MCF 10A (cell line): ENCODE measurements at regions not wholly inside any gene's neighbourhood (a gene's known extent, or its start where the extent isn't known, plus 50 kb on each side); places are given as distances from the start of the nearest gene placed in this dataset.

Experiments
- BruUV-seq: library from RNA; stranded (reverse); fragments of 400-500 nt; replicated peaks from 2 replicates; lab custom pipeline; 2021; lab: Mats Ljungman, UMichigan
- CTCF ChIA-PET: fragments of 300-600 bp; sonication (Branson Sonifier 250); formaldehyde crosslinking; extraction: SDS; loops from one replicate; lab custom pipeline; 2021; ENCODE audit warnings: antibody characterized with exemption, inconsistent platforms; lab: Yijun Ruan, JAX
- POLR2A ChIA-PET: fragments of 300-600, 350-650 bp; sonication (Branson Sonifier 250); formaldehyde crosslinking; extraction: SDS; loops from one replicate; lab custom pipeline; 2020; ENCODE audit warnings: antibody characterized with exemption, inconsistent platforms; lab: Yijun Ruan, JAX
- DNase-seq: peaks from one replicate; pipeline ENCODE4 v3.0.0-alpha.2; 2018; ENCODE audit not compliant: unreplicated experiment
- H3K27ac Mint-ChIP-seq: one replicate; pipeline ENCODE4 v1.8.0; 2022; ENCODE audit warnings: mild to moderate bottlenecking, low read depth, mixed read lengths; ENCODE audit not compliant: unreplicated experiment
- H3K27me3 Mint-ChIP-seq: one replicate; pipeline ENCODE4 v1.8.0; 2022; ENCODE audit warnings: mixed read lengths; ENCODE audit not compliant: insufficient read depth, unreplicated experiment
- H3K36me3 Mint-ChIP-seq: one replicate; pipeline ENCODE4 v1.8.0; 2022; ENCODE audit warnings: mild to moderate bottlenecking, moderate library complexity, mixed read lengths; ENCODE audit not compliant: insufficient read depth, unreplicated experiment
- H3K4me1 Mint-ChIP-seq: one replicate; pipeline ENCODE4 v1.8.0; 2022; ENCODE audit warnings: mixed read lengths; ENCODE audit not compliant: insufficient read depth, unreplicated experiment
- H3K4me3 Mint-ChIP-seq: one replicate; pipeline ENCODE4 v1.8.0; 2022; ENCODE audit warnings: mild to moderate bottlenecking, moderate library complexity, mixed read lengths; ENCODE audit not compliant: unreplicated experiment
- H3K9me3 Mint-ChIP-seq: one replicate; pipeline ENCODE4 v1.8.0; 2022; ENCODE audit warnings: mixed read lengths; ENCODE audit not compliant: unreplicated experiment
- intact Hi-C: fragments of 100-400 bp; cut with micrococcal nuclease; formaldehyde crosslinking; loops from 2 replicates; pipeline ENCODE4 v1.14.1; 2022
- TF ChIP-seq, protein P1 (sequence below): fragments of 200-600 bp; IDR thresholded peaks from one replicate; pipeline ENCODE4 v1.8.0; 2022; ENCODE audit warnings: antibody characterized with exemption, mild to moderate bottlenecking; ENCODE audit not compliant: unreplicated experiment

DNA sequence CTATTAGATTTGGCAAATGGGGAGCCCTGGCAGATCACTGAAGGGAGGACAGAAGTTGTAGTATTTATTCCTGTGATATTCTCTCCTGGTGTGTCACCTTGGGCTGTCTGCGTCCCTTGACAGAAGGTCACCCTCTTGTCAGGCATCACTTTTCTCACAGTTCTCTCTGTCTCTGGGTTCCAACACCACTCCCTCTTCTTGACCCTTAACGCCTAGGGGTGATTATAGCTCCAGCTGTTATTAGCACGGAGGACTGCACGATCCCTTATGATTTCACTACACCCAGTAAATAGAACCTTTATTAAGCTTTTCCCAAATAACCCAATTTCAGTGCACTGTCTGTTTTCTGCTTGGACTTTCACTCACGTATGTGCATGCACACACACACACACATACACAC, 166.3 kb upstream of the TNP1 start:
- BruUV-seq = no TSS peak
- H3K4me3 Mint-ChIP-seq = no peak overlapping the region

DNA sequence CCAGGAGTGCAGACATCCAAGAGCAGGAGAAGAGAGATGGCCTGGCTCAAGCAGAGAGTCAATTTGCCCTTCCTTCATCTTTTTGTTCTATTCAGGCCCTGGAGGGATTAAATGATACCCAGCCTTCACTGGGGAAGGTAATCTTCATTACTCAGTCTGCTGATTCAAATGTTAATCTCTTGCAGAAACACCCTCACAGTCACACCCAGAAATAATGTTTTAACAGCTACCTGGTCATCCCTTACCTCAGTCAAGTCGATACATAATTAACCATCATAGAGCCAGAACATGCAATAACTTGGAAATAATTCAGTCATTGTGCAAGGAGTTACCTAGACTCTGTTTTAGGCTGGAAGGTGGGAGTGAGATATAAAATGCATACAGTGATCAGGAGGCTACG, 163.7 kb upstream of the TNP1 start:
- no TSS peak for BruUV-seq
- ChIA-PET CTCF (no interaction called here), POLR2A (no interaction called here)
- DNase-seq = no peak
- peaks cover 4% of the 10 kb centered on the region for H3K27me3 Mint-ChIP-seq
- TF ChIP-seq, protein P1, sequence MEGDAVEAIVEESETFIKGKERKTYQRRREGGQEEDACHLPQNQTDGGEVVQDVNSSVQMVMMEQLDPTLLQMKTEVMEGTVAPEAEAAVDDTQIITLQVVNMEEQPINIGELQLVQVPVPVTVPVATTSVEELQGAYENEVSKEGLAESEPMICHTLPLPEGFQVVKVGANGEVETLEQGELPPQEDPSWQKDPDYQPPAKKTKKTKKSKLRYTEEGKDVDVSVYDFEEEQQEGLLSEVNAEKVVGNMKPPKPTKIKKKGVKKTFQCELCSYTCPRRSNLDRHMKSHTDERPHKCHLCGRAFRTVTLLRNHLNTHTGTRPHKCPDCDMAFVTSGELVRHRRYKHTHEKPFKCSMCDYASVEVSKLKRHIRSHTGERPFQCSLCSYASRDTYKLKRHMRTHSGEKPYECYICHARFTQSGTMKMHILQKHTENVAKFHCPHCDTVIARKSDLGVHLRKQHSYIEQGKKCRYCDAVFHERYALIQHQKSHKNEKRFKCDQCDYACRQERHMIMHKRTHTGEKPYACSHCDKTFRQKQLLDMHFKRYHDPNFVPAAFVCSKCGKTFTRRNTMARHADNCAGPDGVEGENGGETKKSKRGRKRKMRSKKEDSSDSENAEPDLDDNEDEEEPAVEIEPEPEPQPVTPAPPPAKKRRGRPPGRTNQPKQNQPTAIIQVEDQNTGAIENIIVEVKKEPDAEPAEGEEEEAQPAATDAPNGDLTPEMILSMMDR = no peak
- no peak overlapping the region for H3K27ac Mint-ChIP-seq
- H3K4me3 Mint-ChIP-seq = no peak overlapping the region
- intact Hi-C loops = no loop called here
- no peaks in the 10 kb centered on the region for H3K36me3 Mint-ChIP-seq
- H3K9me3 Mint-ChIP-seq = no peaks in the 10 kb centered on the region
- no peaks in the 10 kb centered on the region for H3K4me1 Mint-ChIP-seq

More for the DNA sequence above, 166.3 kb upstream of the TNP1 start:
- intact Hi-C loops = no loop called here
- CTCF ChIA-PET = interaction anchor here (0.6 kb wide), 1 partner anchor 331 kb away, joined by 4 read pairs; the partner anchor contains the start of gene IGFBP5
- TF ChIP-seq, protein P1 = no peak
- Mint-ChIP-seq H3K4me1 (no peaks in the 10 kb centered on the region), H3K27ac (no peak overlapping the region), H3K27me3 (peaks cover 23% of the 10 kb centered on the region), H3K36me3 (no peaks in the 10 kb centered on the region), H3K9me3 (no peaks in the 10 kb centered on the region)
- POLR2A ChIA-PET = no interaction called here
- DNase-seq = no peak

DNA sequence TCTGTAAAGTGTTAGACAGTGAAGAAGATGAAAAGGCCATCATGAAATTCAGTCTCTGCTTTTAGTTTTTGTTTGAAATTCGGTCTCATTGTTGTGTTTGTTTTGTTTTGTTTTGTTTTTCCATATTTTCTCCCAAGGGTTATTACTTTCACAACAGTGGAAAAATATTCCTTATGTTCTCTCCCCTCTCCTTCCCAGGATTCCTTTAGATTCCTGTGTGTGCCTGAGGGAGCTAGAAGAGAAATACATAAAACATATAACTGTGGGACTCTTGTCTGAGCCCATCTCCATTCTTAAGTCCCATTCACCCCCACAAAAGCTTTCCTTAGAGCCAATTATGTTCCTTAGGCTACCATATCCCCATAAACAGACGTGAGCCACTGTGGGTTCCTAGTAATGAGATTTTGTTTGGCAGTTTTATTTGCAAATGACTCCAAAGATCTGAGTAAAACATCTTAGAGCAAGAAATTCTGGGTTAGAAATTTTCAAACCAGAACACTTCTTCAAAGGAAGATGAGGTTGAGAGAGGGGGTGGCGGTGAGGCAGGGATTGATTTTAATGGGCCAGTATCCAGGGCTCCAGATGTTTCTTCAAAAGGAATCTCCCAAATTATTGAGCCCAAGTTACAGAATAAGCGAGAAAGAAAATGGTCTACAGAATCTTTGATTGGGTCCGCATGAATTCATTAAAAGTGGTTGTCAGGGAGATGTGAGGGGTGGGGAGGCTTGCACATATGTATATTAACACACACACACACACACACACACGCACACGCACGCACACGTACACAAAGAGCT, 157.8 kb upstream of the TNP1 start:
- Mint-ChIP-seq H3K4me3 (no peak overlapping the region), H3K4me1 (no peaks in the 10 kb centered on the region), H3K27me3 (peaks cover 11% of the 10 kb centered on the region), H3K36me3 (no peaks in the 10 kb centered on the region), H3K27ac (no peak overlapping the region), H3K9me3 (no peaks in the 10 kb centered on the region)
- DNase-seq = no peak
- BruUV-seq = no TSS peak
- CTCF ChIA-PET = interaction anchor here (0.5 to 1.1 kb wide), 4 partner anchors 17 to 304 kb away, joined by 3 to 6 read pairs (median 3); no protein-coding TSS in a partner anchor
- POLR2A ChIA-PET = no interaction called here
- intact Hi-C loops = no loop called here
- TF ChIP-seq, protein P1 = no peak

DNA sequence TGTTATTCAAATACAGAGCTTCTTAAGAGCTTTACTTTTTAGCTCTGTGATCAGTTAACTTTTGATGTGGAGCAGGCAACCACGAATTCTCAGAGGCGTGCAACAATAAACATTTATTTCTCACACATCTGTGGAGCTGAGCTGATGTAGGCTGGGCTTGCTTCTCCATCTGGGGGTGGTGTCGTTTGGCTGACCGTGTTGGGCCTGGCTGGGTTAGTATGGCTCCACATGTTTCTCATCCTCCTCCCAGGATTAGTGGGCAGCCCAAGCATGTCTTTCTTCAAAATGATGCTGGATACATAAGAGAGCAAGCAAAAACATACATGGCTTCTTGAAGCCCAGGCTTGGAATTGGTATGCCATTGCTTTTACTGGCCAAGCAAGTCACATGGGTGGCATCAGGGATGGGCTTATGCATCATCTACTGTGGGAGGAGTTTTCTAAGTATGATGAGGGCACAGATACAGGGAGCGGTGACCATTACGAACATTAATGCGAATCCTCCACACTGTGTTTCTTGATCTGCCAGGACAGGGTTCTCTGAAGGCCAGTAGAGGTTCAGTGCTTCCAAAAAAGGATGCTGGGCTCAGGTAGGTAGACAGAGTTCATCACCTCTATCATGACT, 157.0 kb upstream of the TNP1 start:
- Mint-ChIP-seq H3K4me3 (no peak overlapping the region), H3K27ac (no peak overlapping the region), H3K27me3 (peaks cover 14% of the 10 kb centered on the region), H3K4me1 (no peaks in the 10 kb centered on the region), H3K9me3 (no peaks in the 10 kb centered on the region), H3K36me3 (no peaks in the 10 kb centered on the region)
- TF ChIP-seq, protein P1 = no peak
- ChIA-PET CTCF (interaction anchor here (1.1 kb wide), 1 partner anchor 16 kb away, joined by 3 read pairs; no protein-coding TSS in a partner anchor), POLR2A (no interaction called here)
- BruUV-seq = no TSS peak
- no peak for DNase-seq
- intact Hi-C loops = no loop called here
